HEK293T (cell line): ENCODE measurements at regions not wholly inside any gene's neighbourhood (a gene's known extent, or its start where the extent isn't known, plus 50 kb on each side); places are given as distances from the start of the nearest gene placed in this dataset.

Source experiments
- CTCF ChIA-PET: fragments of 350-600 bp; formaldehyde crosslinking; extraction: SDS; loops from one replicate; lab custom pipeline; 2021; ENCODE audit warnings: antibody characterized with exemption, inconsistent platforms; lab: Yijun Ruan, JAX
- POLR2A ChIA-PET: fragments of 350-600 bp; formaldehyde crosslinking; extraction: SDS; loops from one replicate; lab custom pipeline; 2020; ENCODE audit warnings: antibody characterized with exemption, inconsistent platforms; lab: Yijun Ruan, JAX
- DNase-seq: peaks from one replicate; pipeline ENCODE4 v3.0.0; 2012; ENCODE audit warnings: mixed read lengths; ENCODE audit errors: extremely low spot score
- ARNT ChIP-seq: fragments of 450-650 bp; IDR thresholded peaks from 2 replicates; pipeline ENCODE4 v1.6.1; 2017; ENCODE audit warnings: mild to moderate bottlenecking
- BHLHE40 ChIP-seq: fragments of 450-650 bp; IDR thresholded peaks from 2 replicates; pipeline ENCODE4 v1.6.1; 2016; ENCODE audit warnings: mild to moderate bottlenecking, moderate library complexity, borderline replicate concordance
- CTBP1 ChIP-seq: fragments of 450-650 bp; IDR thresholded peaks from 2 replicates; pipeline ENCODE4 v1.6.1; 2016; ENCODE audit warnings: borderline replicate concordance
- ELF4 ChIP-seq: fragments of 450-650 bp; IDR thresholded peaks from 2 replicates; pipeline ENCODE4 v1.6.1; 2017; ENCODE audit warnings: antibody characterized with exemption
- FOXA1 ChIP-seq: fragments of 450-650 bp; IDR thresholded peaks from 2 replicates; pipeline ENCODE4 v1.6.1; 2016; ENCODE audit warnings: mild to moderate bottlenecking
- FOXK2 ChIP-seq: fragments of 450-650 bp; IDR thresholded peaks from 2 replicates; pipeline ENCODE4 v1.6.1; 2016; ENCODE audit warnings: mild to moderate bottlenecking
- FOXM1 ChIP-seq: fragments of 450-650 bp; IDR thresholded peaks from 2 replicates; pipeline ENCODE4 v1.6.1; 2017; ENCODE audit warnings: mild to moderate bottlenecking, borderline replicate concordance
- HDGF ChIP-seq: fragments of 450-650 bp; IDR thresholded peaks from 2 replicates; pipeline ENCODE4 v1.6.1; 2017; ENCODE audit warnings: antibody characterized with exemption, borderline replicate concordance
- L3MBTL2 ChIP-seq: fragments of 450-650 bp; conservative IDR thresholded peaks from 2 replicates; pipeline ENCODE4 v1.6.1; 2016; ENCODE audit warnings: mild to moderate bottlenecking
- LEF1 ChIP-seq: fragments of 450-650 bp; IDR thresholded peaks from 2 replicates; pipeline ENCODE4 v1.6.1; 2017; ENCODE audit warnings: mild to moderate bottlenecking, borderline replicate concordance
- NFRKB ChIP-seq: fragments of 450-650 bp; IDR thresholded peaks from 2 replicates; pipeline ENCODE4 v1.6.1; 2016; ENCODE audit warnings: mild to moderate bottlenecking, moderate library complexity
- PKNOX1 ChIP-seq: fragments of 450-650 bp; IDR thresholded peaks from 2 replicates; pipeline ENCODE4 v1.6.1; 2016
- SP1 ChIP-seq: fragments of 450-650 bp; IDR thresholded peaks from 2 replicates; pipeline ENCODE4 v1.6.1; 2017
- SUZ12 ChIP-seq: fragments of 450-650 bp; IDR thresholded peaks from 2 replicates; pipeline ENCODE4 v1.6.1; 2016; ENCODE audit warnings: mild to moderate bottlenecking
- TARDBP ChIP-seq: fragments of 450-650 bp; IDR thresholded peaks from 2 replicates; pipeline ENCODE4 v1.6.1; 2016
- ZNF384 ChIP-seq: fragments of 450-650 bp; IDR thresholded peaks from 2 replicates; pipeline ENCODE4 v1.6.1; 2016

DNA sequence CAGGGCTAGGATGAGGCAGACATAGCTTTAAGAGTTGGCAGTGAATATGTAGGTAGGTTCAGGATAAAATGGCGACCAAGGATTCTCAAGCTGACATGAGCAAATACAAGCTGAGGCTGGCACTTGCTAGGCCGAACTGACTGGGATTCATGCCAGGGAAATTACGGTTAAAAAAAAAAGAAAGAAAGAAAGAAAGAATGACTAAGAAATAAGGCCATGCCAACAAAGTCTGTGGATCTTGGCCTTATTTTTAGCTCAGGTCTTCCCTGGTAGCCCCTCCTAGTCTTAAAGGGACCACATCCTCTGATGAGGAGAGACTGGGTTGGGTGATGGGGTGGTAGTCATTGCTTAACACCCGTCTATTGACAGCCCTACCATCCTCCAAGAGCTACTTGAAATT is 64.4 kb upstream of the KLHL13 start:
- DNase-seq, result no peak
- POLR2A ChIA-PET, result no interaction called here
- CTCF ChIA-PET, result no interaction called here
- no peak for TF ChIP-seq SP1
- no peak for TF ChIP-seq HDGF
- no peak for TF ChIP-seq FOXK2
- no peak for TF ChIP-seq ELF4
- TF ChIP-seq ZNF384, result no peak
- no peak for TF ChIP-seq SUZ12
- no peak for TF ChIP-seq TARDBP
- TF ChIP-seq CTBP1, result no peak
- TF ChIP-seq NFRKB, result no peak
- no peak for TF ChIP-seq FOXA1
- no peak for TF ChIP-seq FOXM1
- TF ChIP-seq ARNT, result no peak
- TF ChIP-seq BHLHE40, result no peak
- TF ChIP-seq LEF1, result no peak
- TF ChIP-seq PKNOX1, result no peak
- no peak for TF ChIP-seq L3MBTL2

- ChIA-PET CTCF (no interaction called here), POLR2A (no interaction called here)
- no peak for DNase-seq
- TF ChIP-seq BHLHE40, result no peak
- no peak for TF ChIP-seq FOXM1
- no peak for TF ChIP-seq SP1
Measured at GRCh38 chrX:118182025-118182424, 65.4 kb upstream of the KLHL13 start.

DNA sequence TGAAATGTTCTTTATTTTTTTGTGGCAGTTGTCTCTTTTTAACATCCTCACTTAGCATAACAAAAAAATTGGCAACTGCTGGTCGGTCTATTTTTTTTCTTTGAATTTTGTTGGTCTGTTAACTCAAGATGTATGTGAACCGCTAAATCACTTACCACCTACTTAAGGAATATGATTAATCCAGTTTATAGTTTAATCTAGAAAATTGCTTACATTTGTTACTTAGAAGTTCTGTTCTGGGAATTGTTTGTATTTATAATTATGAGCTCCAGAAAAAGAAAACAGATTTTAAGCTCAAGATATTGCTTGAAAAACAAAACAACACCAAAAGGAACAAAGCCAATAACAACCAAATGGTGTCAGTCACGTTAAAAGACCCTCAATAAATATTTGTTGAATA is 66.1 kb upstream of the KLHL13 start:
- TF ChIP-seq TARDBP (no peak), FOXA1 (no peak), ARNT (no peak), L3MBTL2 (no peak), FOXM1 (no peak), NFRKB (no peak), HDGF (no peak), ELF4 (no peak), BHLHE40 (no peak), PKNOX1 (no peak), FOXK2 (no peak), LEF1 (no peak), SP1 (no peak), CTBP1 (no peak), SUZ12 (no peak), ZNF384 (no peak)
- POLR2A ChIA-PET, result no interaction called here
- no peak for DNase-seq
- CTCF ChIA-PET, result no interaction called here

DNA sequence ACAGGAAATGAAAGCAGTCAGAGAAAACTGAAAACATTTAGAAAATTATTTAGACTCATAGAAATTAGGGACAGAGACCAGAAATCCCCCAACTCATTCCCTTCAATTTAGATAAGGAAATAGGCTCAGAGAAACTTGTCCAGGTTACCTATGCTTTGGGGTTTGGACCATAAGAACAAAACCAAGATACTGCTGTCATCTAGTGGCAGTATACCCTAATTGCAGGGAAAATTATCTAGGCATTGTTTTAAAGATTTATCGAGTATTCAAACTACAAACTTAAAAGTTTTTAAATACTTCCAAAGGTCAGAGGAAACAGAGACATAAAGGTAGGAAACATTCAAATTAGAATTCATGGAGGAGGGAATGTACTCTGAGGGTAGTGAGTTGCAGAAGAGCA is 67.0 kb upstream of the KLHL13 start:
- POLR2A ChIA-PET, result no interaction called here
- CTCF ChIA-PET, result no interaction called here
- TF ChIP-seq LEF1 (no peak), L3MBTL2 (no peak), BHLHE40 (no peak), NFRKB (no peak), FOXA1 (no peak), SUZ12 (no peak), TARDBP (no peak), HDGF (no peak), PKNOX1 (no peak), FOXK2 (no peak), ELF4 (no peak), CTBP1 (no peak), FOXM1 (no peak), SP1 (no peak), ZNF384 (no peak)
- DNase-seq, result no peak

- CTCF ChIA-PET, result no interaction called here
- TF ChIP-seq L3MBTL2, result no peak
- no peak for TF ChIP-seq FOXM1
- TF ChIP-seq PKNOX1, result no peak
- no peak for TF ChIP-seq NFRKB
- TF ChIP-seq ZNF384, result no peak
- no peak for TF ChIP-seq FOXA1
- no peak for TF ChIP-seq ELF4
- POLR2A ChIA-PET, result interaction anchor here (0.6 kb wide), 1 partner anchor 1079 kb away, joined by 3 read pairs; no protein-coding TSS in a partner anchor
- no peak for DNase-seq
Measured at GRCh38 chrX:118187100-118187499, 70.5 kb upstream of the KLHL13 start.

DNA sequence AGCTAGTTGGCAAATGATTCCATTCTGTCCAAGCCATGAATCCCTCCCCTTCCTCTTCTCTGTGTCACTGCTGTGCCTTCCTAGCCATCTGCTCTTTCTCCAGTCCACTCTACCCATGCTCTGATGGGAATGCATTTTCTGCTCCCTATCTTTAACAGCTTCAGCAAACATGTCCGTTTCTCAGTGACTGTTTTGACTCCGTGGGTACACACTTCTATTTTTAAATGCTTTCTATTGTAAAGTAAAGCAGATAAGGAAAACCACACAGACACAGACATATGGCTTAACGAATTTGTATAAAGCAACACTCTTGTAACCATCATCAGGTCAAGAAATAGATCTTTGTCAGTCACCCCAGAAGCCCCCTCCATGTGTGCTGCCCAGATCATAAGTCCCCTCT is 72.4 kb upstream of the KLHL13 start:
- CTCF ChIA-PET, result no interaction called here
- no peak for DNase-seq
- no peak for TF ChIP-seq FOXK2
- no peak for TF ChIP-seq TARDBP
- TF ChIP-seq NFRKB, result no peak
- no peak for TF ChIP-seq L3MBTL2
- no peak for TF ChIP-seq SUZ12
- no peak for TF ChIP-seq FOXA1
- no peak for TF ChIP-seq ZNF384
- no peak for TF ChIP-seq FOXM1
- TF ChIP-seq BHLHE40, result no peak
- TF ChIP-seq PKNOX1, result no peak
- TF ChIP-seq HDGF, result no peak
- no peak for TF ChIP-seq CTBP1
- TF ChIP-seq LEF1, result no peak
- no peak for TF ChIP-seq SP1
- TF ChIP-seq ARNT, result no peak
- POLR2A ChIA-PET, result no interaction called here
